CD4-positive, alpha-beta T cell treated with Interleukin-6 at 100 ng/mL for 8 hours (primary cell): ENCODE measurements at regions not wholly inside any gene's neighbourhood (a gene's known extent, or its start where the extent isn't known, plus 50 kb on each side); places are given as distances from the start of the nearest gene placed in this dataset.

Source experiments
- DNase-seq: peaks from one replicate; pipeline ENCODE4 v3.0.0-alpha.2; 2020; ENCODE audit warnings: mixed read lengths, low spot score

DNA sequence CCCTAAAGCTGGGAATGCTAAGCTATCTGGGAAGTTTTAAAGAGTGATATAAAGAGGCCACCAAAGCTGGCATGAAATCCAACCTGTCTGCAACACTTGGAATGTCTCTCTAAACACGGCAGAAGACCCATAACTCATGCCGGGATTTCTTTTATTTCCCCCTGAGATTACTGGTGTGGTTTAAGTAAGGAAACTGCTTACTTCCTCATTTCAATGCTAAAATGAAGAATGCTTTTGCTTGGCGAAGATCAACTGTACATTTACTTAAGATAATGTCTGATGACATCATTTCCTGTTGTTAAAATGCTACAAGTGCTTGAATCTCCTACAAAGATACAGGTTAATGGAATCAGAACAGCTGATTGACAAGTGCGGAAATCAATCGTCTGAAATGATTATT is 353.8 kb upstream of the SALL3 start:
- DNase-seq = no peak

DNA sequence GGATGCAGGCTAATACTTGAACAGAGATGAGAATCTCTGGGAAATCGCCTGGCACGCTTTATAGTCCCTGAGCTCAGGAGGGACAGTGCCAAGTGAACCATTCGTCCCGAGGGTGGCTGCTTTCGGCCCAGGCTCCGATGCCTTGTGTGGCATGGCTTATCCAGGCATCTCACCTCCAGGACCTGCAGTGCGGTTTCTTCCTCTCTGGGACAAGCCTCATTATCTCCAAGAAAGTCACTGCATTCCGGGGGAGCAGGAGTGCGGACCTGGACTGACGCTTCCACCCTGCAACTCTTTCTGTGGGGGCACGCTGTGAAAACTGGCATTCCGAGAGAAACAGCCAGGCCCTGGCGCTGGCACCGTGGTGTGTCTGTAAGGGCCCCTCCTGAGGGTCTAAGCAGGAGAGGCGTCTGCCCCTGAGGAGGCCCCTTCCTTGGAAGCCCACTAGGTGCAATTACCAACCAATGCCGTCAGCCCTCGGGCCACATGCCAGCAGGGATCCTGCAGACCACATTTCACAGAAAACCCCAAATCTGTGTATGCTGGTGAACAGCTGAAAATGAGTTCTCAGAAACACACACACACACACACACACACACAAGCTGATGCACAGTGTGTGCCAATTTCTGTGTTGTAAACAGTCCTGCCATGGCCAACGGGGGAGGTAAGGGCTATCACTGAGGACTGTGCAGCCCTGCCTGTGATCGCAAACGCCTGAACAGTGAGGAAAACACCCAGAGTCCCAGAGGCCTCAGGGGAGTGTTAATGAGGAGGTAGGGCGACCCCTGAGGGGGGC is 351.9 kb upstream of the SALL3 start:
- no peak for DNase-seq

DNA sequence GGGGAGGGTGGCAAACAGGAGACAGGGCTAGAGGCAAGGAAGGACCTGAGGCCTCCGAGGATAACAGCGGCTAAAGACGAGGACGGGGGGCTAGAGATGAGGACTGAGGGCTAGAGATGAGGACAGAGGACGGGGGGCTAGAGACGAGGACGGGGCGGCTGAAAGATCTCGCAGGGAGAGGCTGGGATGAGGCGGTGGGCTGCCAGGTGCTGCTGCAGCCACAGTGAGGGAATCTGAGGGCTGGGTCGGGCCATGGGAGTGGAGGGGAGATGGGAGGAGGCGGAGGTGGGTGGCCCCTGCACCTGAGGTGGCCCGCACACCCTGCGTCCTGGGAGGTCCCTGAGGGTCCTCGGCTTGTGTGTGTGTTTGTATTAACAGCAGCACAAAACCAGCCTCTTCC is 350.2 kb upstream of the SALL3 start:
- no peak for DNase-seq

DNA sequence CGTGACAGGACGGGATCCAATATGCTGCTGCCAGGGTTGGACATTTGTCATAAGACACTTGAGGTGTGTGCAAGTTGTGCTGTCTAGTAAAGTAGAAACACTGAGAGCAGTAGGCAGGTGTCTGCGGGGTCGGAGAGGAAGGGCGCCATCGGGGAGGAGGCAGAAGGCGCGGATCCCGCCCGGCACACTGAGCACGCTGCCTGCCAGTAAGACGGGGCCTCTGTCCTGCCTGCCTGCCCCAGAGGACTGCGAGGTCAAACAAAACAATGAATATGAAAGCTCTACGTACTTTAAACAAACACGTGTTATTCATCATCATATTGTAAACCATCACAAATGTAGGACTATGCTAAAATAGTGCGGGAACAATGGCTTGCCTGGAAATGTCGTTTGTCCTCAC is 349.3 kb upstream of the SALL3 start:
- DNase-seq = no peak

DNA sequence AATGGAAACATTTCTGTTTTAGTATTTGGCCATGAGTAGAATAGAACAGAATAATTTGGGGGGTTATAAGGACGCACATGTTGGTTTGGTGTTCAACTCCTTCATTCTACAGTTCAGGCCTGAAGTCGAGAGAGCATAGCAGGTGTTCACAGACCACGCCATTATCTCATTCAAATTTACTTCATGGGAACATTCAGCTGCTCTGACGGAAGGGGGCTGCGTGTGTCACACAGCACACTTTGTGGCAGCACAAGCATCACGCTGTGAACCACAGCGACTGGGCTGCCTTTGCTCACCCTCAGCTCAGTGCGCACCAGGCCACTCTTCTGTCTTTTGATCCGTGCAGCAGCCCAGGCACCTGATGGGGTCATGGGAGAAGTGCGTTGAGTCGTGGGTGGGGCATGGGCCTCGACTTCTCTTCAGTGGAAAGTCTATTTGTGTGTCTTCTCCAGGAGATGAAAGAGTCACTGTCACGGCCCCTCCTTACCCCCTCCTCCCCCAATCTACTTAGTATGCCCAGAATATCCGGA is 348.6 kb upstream of the SALL3 start:
- no peak for DNase-seq

DNA sequence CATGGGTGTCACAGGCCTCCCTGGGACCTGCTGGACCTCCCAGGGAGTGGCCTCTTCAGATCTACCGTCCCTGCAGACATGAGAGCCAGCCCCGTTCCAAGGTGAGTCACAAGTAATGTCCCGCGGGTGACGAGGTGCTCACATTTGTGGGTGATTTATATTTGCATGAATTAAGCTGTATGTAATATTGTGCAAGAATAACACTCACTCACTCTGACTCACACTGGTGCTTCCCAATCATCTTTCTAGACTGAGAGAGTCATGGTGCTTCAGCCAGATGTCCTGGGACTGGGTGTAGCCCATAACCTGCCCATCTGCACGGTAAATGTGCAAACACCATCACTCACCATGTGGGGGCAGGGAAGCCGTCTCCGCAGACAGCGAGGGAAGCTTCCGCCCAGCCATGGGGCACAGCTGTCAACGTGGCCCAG is 347.5 kb upstream of the SALL3 start:
- DNase-seq = no peak

DNA sequence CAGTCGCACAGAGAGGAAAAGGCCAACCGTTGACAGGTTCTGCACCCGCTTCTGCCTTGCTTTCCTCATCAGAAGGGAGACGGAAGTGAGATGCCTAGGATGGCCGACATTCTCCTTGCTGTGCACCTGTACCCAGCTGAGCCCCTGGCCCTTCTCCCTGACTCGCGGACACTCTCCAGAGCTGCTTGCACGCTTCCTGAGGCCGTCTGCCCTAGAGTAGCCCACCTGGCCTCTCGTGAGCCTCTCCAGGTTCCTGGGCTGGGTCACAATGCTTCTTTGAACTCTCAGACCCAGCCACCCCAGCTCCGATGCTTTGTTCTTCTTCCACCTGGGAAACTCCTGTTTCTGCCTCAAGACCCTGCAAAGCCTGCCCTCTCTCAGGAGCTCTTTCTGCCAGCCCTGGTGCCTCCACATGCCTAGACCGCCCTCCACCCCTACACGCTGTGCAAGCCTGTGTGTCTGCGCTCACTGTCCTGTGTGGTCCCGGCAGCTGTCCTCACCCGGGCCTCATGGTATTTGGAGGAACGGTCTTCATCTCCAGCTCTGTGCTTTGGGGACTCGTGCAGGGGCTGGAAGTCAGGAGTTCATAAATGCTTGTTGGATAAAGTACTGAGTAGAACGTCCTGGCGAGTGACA is 345.4 kb upstream of the SALL3 start:
- no peak for DNase-seq

DNA sequence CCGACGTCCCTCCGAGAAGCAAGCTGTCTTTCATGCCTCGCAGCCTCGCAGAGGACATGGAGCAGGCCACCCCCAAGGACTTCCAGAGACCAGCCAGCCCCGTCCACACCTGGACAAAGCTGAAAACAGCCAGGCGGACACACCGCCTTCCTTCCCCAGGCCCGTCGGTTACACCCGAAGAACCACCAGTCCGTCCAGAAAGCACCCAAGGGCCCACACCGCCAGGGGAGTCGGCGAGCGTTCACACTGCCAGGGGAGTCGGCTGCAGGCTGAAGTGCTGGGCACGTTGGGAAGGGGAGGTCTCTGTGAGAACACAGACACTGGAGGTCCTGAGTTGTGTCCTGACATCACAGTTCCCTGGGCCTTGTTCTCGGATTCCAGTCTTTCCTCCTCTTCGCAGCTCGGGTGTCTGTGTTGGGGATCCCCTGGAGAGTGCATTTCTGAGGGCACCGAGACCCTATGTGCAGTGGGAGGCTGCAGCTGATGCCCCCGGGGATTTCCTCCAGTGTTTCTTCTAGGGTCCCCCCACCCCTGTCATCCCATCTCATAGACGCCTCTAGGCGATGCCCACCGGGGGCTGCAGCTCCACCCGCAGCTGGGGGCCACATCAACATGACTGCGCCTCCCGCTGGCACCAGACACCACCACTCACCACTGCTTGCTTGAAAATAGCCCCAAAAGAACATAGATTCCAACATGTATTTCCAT is 344.4 kb upstream of the SALL3 start:
- DNase-seq = no peak

DNA sequence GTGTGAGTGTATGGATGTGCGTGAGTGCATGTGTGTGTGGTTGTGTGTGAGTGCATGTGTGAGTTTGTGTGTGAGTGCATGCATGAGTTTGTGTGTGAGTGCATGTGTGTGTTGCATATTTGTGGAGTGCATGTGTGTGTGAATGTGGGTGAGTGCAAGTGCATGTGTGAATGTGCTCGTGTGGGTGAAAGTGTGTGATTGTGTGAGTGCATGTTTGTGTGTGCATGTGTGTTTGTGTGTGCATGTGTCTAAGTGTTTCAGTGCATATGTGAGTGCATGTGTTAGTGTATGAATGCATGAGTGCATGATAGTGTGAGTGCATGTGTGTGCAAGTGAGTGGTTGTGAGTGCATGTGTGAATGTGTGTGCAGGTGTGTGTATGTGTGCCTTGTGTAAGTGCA is 343.4 kb upstream of the SALL3 start:
- no peak for DNase-seq

DNA sequence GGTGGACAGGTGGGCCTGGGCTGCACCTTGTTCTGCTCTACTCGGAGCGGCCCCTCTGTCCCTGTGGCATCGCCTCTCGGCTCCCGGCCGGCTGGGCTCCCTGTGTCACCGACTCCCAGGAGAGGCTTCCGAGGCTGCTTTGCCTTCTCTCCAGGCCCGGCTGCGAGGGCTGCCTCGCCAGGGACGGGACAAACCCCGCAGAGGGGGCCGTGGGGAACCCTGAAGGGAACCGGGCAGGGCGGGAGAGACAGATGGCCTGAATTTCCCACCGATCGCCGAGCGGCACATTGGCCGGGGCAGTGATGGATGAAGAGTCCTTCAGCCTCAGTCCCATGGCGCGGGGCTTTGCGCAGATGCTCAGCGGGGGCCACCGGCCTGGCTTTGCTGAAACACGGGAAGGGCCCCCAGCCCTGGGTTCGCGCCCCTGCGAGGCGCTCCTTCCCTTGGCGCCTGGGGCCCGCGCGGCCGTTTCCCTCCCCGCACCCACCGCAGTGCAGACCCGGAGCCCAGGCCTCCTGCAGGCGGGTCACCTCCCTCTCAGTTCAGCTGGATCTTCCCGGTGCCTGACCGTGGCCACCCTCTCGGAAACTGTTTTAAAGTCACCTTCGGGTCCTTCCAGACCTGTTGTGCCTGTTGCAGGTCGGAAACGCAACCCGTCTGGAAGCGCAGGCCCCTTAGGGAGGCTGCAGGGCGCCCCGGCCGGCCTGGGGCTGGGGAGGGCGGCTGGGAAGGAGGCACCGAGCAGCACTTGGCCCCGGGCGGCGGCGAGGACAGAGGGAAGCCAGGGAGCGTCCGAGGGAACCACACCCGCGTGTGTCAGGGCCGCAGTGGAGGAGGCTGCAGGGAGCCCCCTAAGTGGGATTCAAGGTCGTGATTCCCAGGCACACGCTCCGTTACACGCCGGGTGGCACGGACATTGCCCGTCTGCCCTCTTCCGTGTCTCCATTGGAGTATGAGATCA is 341.9 kb upstream of the SALL3 start:
- DNase-seq = no peak

DNA sequence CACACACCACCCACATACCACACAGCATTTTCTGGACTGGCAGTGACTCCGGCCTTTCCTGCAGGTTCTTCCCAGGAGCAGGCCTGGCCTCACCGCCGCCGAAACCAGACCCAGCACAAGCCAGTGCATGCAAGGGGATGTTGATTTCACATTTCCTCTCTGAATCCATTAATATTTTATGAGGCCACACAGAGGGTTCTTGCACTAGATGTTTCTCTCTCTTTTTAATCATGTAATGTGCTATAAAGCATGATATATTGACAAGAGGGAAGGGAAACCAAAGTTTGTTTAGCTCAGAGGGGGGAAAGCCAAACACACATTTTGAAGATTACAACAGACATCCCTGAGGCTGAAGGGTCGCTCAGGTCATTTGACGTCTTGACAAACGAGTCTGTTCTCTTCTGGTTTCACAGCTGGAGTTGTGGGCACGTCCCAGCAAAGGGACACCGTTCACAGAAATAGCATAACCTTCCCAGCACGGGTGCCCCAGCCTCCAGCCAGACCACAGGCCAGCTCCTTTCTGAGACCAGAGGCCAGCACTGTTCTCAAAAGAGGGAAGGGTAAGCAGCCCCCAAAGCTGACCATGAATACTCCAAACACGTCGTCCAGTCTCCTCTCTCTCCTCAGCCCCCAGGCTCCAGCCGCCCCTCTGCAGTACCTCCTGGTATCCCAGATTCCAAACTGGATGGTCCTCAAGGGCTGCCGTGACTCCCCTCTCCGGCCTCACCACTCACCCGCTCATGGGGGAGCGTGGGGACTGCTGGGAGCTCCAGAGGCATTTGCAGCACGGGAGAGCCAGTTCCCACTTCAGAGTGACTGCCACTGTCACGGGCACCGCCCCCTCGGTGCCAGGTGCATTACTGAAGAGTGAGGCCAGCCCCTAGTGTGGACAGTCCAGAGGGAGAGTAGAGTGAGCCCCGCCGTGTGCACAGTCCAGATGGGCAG is 340.3 kb upstream of the SALL3 start:
- no peak for DNase-seq

DNA sequence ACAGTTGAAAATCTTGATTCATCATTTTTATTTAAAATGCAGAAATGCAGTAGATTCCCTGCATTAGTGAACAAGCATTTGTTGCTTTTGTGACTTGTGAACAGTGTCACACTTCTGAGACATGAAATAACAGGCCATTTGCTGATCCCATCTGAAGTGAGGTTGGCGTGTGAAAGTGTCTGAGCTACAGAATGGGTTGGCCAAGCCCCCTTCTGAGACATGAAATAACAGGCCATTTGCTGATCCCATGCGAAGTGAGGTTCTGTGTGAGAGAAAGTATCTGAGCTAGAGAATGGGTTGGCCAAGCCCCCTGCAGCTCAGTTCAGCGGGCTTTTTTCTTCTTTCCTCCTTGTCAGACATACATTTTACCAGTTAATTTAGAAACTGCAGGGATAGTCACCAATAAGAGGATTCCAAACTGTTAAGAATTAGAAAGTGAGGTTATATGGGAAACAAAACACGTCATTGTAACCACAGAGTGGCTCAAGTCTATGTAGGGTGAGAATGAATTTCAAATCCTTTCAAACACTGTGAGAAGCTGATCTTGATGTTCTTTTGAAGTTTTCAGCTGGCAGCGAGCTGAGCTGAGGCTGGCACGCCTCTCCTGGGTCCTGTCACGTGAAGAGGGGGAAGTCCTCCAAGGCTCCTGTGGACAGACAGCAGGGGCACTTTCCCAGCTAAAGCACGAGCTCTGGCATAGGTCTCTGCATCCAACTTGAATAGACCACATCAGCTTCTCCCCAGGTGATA is 339.2 kb upstream of the SALL3 start:
- DNase-seq = no peak

DNA sequence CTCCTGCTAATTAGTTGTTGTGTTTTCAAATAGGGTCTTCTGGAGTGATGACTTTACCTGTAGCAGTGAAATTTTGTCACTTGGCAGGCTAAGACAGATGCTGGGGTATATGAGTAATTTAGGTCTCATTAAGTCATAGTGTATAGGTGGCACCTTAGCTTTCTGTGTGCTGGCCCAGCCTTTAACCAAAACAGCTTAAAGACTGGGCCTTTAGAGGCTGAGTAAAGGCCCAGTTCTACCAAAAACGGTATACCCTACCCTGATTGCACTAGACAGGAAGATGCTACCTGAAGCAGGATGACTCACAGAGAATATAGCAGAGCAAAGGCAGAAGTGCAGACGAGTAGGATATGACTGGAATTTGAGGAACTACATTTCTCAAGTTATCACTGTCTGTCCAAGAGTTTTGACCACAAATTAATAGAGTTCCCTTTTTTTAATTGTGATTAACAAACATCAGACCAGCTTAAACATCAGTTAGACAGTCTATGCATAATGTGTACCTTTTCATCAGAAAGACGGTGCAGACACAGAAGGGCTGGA is 337.9 kb upstream of the SALL3 start:
- DNase-seq = no peak

DNA sequence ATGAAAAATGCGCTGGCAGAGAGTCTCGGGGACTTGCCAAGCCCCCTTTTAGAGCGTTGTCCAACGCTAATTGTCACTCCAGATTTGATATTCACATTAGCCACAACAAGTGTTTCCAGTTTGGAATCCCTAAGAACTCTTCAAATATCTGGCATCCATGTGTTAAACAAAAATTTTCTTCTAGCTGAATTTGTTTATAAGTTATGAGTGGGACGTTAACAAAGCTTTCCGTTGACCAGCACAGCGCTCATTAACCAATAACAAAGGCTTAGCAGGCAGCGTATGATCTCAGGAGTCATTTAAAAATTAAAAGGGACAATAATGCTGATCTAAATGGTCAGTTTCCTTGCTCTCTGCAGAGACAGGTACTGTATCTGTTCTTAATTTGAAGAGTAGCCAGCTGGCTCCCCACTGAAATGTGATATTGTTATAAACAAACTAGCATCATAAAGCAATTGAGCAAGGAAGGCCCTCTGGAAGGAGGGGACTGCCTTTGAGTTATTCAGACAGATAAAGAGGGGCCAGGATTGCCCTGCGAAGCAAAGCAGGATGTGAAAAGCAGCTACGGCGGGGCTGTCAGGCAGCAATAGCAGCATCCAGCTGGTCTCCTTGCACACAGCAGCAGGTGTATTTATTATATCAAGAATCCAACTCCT is 337.2 kb upstream of the SALL3 start:
- DNase-seq = no peak

DNA sequence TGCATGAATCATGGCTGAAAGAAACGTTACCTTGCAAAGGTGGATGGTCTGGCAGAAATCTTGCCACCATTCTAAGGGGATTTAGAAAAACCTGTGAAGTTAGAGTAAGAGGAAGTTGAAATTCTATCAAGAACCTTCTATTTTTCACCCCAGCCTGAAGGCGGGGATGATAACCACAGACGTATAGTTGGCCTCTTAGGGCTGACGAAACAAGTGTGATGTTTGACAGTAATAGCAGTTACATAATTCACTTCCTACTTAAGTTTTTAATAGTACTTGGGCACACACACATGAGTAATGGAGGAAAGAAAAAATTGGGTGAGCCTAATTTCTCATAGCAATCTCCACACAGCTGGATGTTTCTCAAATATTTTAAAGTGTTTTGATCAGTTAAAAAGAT is 336.6 kb upstream of the SALL3 start:
- no peak for DNase-seq

DNA sequence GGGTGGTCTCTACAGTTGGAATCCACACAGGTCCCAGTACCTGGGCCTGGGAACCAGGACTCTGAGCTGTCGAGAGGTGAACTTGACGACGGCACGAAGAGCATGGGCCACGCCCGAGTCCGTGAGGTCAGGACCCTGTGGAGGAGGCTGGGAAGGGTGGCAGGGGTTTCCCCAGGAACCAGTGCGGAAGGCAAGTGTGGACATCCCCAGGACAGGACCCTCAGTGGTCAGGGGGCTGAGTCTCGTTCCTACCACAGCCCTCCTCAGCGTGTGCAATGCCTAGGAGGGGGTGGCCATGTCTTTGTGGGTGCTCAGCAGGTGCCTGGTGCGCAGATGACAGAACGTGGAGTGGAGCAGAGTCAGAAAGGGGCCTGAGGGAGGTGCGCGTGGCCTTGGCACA is 335.6 kb upstream of the SALL3 start:
- no peak for DNase-seq

DNA sequence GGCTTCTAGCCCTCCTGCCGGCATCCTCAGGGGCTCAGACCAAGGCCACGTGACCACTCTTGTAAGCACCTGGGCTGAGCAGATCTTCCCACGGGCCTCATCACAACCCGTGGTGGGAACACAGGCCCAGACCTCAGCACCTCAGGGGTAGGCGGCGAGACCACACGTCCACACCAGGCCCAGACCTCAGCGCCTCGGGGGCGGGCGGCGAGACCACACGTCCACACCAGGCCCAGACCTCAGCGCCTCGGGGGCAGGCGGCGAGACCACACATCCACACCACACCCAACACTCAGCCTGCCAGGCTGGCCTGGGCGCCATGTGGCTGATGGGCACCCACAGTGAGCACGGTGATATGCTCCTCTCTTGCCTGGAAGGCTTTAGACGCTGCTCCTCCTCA is 334.4 kb upstream of the SALL3 start:
- no peak for DNase-seq

DNA sequence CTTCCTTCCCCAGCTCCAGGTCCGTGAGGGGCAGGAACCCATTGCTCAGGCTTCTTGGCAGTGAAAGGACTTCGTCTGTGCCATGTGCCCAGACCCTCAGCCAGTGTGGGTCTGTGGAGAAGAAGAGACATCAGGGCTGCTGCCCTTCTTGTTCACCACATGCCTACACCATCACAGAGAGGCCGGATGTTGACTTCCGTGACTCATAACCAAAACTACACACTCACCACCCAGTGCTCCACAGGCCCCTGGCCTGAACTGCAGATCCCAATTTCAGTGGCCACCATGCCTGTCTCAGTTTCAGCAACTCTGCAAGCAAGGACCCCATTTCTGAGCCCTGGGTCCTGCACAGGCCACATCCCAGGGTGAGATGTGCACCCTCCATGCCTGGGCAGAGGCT is 332.6 kb upstream of the SALL3 start:
- no peak for DNase-seq

DNA sequence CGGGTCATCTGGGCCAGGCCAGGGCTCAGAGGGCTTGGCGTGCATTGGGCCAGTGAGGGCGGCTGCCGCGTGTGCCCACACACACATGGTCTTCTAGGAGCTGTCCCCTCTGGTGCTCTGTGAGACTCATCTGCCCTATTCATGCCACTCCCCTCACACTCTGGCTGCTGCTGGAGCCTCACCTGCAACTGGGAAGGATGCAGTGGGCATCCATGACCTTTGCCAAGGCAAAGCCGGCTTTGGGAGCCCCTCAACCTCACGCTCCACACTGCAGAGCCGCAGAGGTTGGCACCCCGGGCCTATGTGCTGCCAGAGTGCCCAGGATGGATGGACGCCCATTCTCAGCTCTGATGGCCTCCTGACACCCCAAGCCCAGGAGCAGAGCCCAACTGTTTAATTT is 330.2 kb upstream of the SALL3 start:
- DNase-seq = no peak
